ENCODE measurements at regions not wholly inside any gene's neighbourhood (a gene's known extent, or its start where the extent isn't known, plus 50 kb on each side); places are given as distances from the start of the nearest gene placed in this dataset.

DNA sequence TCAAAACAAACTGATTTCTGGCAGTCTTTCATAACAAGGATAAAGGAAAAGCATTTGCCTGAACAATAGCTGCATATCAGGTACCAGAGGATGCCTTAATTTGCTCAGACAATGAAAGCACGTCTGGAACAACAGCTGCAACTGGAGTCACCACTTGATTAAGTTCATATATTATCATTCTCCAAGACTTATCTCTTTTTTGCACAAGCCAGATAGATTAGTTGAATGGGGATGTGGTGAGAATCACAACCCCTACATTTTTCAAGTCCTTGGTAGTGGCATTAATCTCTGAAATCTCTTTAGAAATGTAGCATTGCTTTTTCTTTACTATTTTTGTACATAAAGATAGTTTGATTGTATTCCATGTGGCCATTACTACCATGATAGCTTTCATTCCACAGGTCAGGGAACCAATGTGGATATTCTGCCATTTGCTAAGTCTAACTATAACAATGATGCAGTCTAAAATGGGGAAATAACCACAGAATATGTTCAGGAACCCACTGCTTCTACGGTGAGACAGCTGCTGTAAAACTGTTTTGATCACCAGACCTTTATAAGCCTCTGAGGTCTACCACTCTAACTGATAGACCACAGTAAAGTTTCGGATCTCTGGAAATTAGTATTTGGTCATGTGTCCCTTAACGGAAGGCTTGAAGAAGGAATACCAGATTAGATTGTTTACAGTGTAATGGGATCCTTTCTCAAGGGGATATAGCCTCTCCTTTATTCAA lies 1176.2 kb downstream of the DNAJB9 start:
- TF ChIP-seq CTCF (IDR thresholded peaks at IDR 0.05) (no peak), POLR2A (IDR thresholded peaks at IDR 0.05) (no peak), EP300 (IDR thresholded peaks at IDR 0.05) (no peak)
